ENCODE measurements at regions not wholly inside any gene's neighbourhood (a gene's known extent, or its start where the extent isn't known, plus 50 kb on each side); places are given as distances from the start of the nearest gene placed in this dataset.

DNA sequence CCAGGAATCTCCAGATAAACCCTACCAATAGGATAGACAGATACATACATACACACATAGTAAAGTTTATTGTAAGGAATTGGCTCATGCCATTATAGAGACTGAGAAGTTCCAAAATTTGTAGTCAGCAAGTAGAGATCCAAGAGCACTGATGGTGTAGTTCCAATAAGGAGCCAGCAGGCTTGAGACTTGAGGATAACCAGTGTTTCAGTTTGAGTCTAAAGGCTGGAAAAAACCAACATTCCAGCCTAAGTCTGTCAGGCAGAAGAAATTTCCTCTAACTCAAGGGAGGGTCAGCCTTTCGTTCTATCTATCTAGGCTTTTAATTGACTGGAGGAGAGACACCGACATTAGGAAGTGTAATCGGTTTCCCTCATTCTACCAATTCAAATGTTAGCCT is 110.2 kb upstream of the TSHZ3 start:
- TF ChIP-seq TBL1XR1 (IDR thresholded peaks at IDR 0.05; ENCODE audit: borderline replicate concordance, low read length, partially characterized antibody) = no peak
- no peak for TF ChIP-seq ESRRA (CRISPR knock-in tag; IDR thresholded peaks at IDR 0.05; ENCODE audit: low read depth)
- no peak for TF ChIP-seq POLR2AphosphoS5 (IDR thresholded peaks at IDR 0.05; ENCODE audit: low read depth, low read length)
- no peak for TF ChIP-seq ZNF326 (CRISPR knock-in tag; IDR thresholded peaks at IDR 0.05; ENCODE audit: borderline replicate concordance)
- TF ChIP-seq CREM (IDR thresholded peaks at IDR 0.05) = no peak
- no peak for TF ChIP-seq CREM (CRISPR knock-in tag; IDR thresholded peaks at IDR 0.05)
- TF ChIP-seq YY1 (IDR thresholded peaks at IDR 0.05; ENCODE audit: insufficient read depth, insufficient replicate concordance, low read depth, low read length) = no peak
- TF ChIP-seq MZF1 (CRISPR knock-in tag; IDR thresholded peaks at IDR 0.05; ENCODE audit: borderline replicate concordance) = no peak
- TF ChIP-seq RAD21 (CRISPR knock-in tag; IDR thresholded peaks at IDR 0.05) = no peak
- TF ChIP-seq THAP11 (CRISPR knock-in tag; IDR thresholded peaks at IDR 0.05) = no peak
- no peak for TF ChIP-seq STAT5B (CRISPR knock-in tag; IDR thresholded peaks at IDR 0.05)
- no peak for TF ChIP-seq KDM5A (IDR thresholded peaks at IDR 0.05; ENCODE audit: borderline replicate concordance, low read length)
- TF ChIP-seq, protein P1, sequence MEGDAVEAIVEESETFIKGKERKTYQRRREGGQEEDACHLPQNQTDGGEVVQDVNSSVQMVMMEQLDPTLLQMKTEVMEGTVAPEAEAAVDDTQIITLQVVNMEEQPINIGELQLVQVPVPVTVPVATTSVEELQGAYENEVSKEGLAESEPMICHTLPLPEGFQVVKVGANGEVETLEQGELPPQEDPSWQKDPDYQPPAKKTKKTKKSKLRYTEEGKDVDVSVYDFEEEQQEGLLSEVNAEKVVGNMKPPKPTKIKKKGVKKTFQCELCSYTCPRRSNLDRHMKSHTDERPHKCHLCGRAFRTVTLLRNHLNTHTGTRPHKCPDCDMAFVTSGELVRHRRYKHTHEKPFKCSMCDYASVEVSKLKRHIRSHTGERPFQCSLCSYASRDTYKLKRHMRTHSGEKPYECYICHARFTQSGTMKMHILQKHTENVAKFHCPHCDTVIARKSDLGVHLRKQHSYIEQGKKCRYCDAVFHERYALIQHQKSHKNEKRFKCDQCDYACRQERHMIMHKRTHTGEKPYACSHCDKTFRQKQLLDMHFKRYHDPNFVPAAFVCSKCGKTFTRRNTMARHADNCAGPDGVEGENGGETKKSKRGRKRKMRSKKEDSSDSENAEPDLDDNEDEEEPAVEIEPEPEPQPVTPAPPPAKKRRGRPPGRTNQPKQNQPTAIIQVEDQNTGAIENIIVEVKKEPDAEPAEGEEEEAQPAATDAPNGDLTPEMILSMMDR (CRISPR knock-in tag; IDR thresholded peaks at IDR 0.05) = no peak
- TF ChIP-seq, protein P2, sequence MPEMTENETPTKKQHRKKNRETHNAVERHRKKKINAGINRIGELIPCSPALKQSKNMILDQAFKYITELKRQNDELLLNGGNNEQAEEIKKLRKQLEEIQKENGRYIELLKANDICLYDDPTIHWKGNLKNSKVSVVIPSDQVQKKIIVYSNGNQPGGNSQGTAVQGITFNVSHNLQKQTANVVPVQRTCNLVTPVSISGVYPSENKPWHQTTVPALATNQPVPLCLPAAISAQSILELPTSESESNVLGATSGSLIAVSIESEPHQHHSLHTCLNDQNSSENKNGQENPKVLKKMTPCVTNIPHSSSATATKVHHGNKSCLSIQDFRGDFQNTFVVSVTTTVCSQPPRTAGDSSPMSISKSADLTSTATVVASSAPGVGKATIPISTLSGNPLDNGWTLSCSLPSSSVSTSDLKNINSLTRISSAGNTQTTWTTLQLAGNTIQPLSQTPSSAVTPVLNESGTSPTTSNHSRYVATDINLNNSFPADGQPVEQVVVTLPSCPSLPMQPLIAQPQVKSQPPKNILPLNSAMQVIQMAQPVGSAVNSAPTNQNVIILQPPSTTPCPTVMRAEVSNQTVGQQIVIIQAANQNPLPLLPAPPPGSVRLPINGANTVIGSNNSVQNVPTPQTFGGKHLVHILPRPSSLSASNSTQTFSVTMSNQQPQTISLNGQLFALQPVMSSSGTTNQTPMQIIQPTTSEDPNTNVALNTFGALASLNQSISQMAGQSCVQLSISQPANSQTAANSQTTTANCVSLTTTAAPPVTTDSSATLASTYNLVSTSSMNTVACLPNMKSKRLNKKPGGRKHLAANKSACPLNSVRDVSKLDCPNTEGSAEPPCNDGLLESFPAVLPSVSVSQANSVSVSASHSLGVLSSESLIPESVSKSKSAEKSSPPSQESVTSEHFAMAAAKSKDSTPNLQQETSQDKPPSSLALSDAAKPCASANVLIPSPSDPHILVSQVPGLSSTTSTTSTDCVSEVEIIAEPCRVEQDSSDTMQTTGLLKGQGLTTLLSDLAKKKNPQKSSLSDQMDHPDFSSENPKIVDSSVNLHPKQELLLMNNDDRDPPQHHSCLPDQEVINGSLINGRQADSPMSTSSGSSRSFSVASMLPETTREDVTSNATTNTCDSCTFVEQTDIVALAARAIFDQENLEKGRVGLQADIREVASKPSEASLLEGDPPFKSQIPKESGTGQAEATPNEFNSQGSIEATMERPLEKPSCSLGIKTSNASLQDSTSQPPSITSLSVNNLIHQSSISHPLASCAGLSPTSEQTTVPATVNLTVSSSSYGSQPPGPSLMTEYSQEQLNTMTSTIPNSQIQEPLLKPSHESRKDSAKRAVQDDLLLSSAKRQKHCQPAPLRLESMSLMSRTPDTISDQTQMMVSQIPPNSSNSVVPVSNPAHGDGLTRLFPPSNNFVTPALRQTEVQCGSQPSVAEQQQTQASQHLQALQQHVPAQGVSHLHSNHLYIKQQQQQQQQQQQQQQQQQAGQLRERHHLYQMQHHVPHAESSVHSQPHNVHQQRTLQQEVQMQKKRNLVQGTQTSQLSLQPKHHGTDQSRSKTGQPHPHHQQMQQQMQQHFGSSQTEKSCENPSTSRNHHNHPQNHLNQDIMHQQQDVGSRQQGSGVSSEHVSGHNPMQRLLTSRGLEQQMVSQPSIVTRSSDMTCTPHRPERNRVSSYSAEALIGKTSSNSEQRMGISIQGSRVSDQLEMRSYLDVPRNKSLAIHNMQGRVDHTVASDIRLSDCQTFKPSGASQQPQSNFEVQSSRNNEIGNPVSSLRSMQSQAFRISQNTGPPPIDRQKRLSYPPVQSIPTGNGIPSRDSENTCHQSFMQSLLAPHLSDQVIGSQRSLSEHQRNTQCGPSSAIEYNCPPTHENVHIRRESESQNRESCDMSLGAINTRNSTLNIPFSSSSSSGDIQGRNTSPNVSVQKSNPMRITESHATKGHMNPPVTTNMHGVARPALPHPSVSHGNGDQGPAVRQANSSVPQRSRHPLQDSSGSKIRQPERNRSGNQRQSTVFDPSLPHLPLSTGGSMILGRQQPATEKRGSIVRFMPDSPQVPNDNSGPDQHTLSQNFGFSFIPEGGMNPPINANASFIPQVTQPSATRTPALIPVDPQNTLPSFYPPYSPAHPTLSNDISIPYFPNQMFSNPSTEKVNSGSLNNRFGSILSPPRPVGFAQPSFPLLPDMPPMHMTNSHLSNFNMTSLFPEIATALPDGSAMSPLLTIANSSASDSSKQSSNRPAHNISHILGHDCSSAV (CRISPR knock-in tag; IDR thresholded peaks at IDR 0.05; ENCODE audit: borderline replicate concordance) = no peak
- TF ChIP-seq ZNF234 (CRISPR knock-in tag; conservative IDR thresholded peaks at IDR 0.05) = no peak

All from HepG2 (cell line).